NCI-H128 (cell line): ENCODE measurements at regions not wholly inside any gene's neighbourhood (a gene's known extent, or its start where the extent isn't known, plus 50 kb on each side); places are given as distances from the start of the nearest gene placed in this dataset.
"Not testable (repeated sequence)": the region's sequence is repeated elsewhere in the genome, so short reads cannot be mapped to it uniquely, and the experiment has no call there.

ENCODE experiments used
- DNase-seq: peaks from one replicate; lab custom pipeline; 2025; ENCODE audit not compliant: unreplicated experiment; lab: John Stamatoyannopoulos, UW

GRCh38 chr11:130979386-130979972, 63.2 kb upstream of the SNX19 start:
- DNase-seq: no peak

GRCh38 chr11:130980071-130980862, 64.0 kb upstream of the SNX19 start:
- no peak for DNase-seq

- DNase-seq: not testable (repeated sequence)
These were observed 68.0 kb upstream of the SNX19 start for GRCh38 chr11:130984241-130984640.

GRCh38 chr11:130992788-130993187, 76.5 kb upstream of the SNX19 start:
- DNase-seq: no peak

GRCh38 chr11:130994043-130994442, 77.8 kb upstream of the SNX19 start:
- no peak for DNase-seq

- no peak for DNase-seq
These were observed 79.0 kb upstream of the SNX19 start for GRCh38 chr11:130995266-130995665.

- no peak for DNase-seq
These were observed 81.0 kb upstream of the SNX19 start for GRCh38 chr11:130997278-130997677.

- DNase-seq: no peak
These were observed 82.8 kb upstream of the SNX19 start for GRCh38 chr11:130999086-130999485.

- DNase-seq: no peak
These were observed 83.9 kb upstream of the SNX19 start for GRCh38 chr11:130999992-131000770.

GRCh38 chr11:131002145-131002544, 85.9 kb upstream of the SNX19 start:
- no peak for DNase-seq

GRCh38 chr11:131005829-131006228, 89.5 kb upstream of the SNX19 start:
- no peak for DNase-seq

GRCh38 chr11:131025020-131025419, 108.7 kb upstream of the SNX19 start:
- DNase-seq: no peak

- DNase-seq: no peak
These were observed 109.3 kb upstream of the SNX19 start for GRCh38 chr11:131025421-131026125.

- DNase-seq: no peak
These were observed 111.2 kb upstream of the SNX19 start for GRCh38 chr11:131027491-131027890.

- DNase-seq: no peak
These were observed 116.9 kb upstream of the SNX19 start for GRCh38 chr11:131033151-131033651.

- no peak for DNase-seq
These were observed 120.2 kb upstream of the SNX19 start for GRCh38 chr11:131036514-131036913.

- no peak for DNase-seq
These were observed 121.6 kb upstream of the SNX19 start for GRCh38 chr11:131037873-131038272.

GRCh38 chr11:131038597-131038996, 122.3 kb upstream of the SNX19 start:
- DNase-seq: no peak

GRCh38 chr11:131041331-131042040, 125.2 kb upstream of the SNX19 start:
- no peak for DNase-seq

- no peak for DNase-seq
These were observed 125.7 kb upstream of the SNX19 start for GRCh38 chr11:131042041-131042390.

GRCh38 chr11:131043251-131043650, 127.0 kb upstream of the SNX19 start:
- DNase-seq: no peak
